GM06990 (cell line): ENCODE measurements at regions not wholly inside any gene's neighbourhood (a gene's known extent, or its start where the extent isn't known, plus 50 kb on each side); places are given as distances from the start of the nearest gene placed in this dataset.

ENCODE experiments used
- DNase-seq: peaks from one replicate; pipeline ENCODE4 v3.0.0-alpha.2; 2011; ENCODE audit not compliant: insufficient read length; ENCODE audit errors: extremely low read depth
- H3K27me3 ChIP-seq: replicated peaks from 2 replicates; pipeline ENCODE4 v1.6.0; 2011; ENCODE audit warnings: low read length; ENCODE audit not compliant: control insufficient read depth, insufficient read depth
- H3K36me3 ChIP-seq: 2 replicates; pipeline ENCODE4 v1.5.1; 2011; ENCODE audit warnings: low read length; ENCODE audit not compliant: control insufficient read depth, insufficient read depth
- H3K4me3 ChIP-seq: replicated peaks from 2 replicates; pipeline ENCODE4 v1.5.1; 2011; ENCODE audit warnings: low read depth, mild to moderate bottlenecking, control low read depth, low read length
- TF ChIP-seq, protein P1 (sequence below): IDR thresholded peaks from 2 replicates; pipeline ENCODE4 v1.5.1; 2011; ENCODE audit warnings: low read length, control low read depth, mild to moderate bottlenecking, inconsistent platforms; ENCODE audit not compliant: insufficient read depth, poor library complexity, severe bottlenecking

GRCh38 chr14:71600309-71600708 lies 331.9 kb upstream of the RGS6 start:
- H3K27me3 ChIP-seq: no peaks in the 10 kb centered on the region
- H3K36me3 ChIP-seq: no peaks in the 10 kb centered on the region; the same call in 1 of the 2 replicates
- no peak overlapping the region for H3K4me3 ChIP-seq
- TF ChIP-seq, protein P1, sequence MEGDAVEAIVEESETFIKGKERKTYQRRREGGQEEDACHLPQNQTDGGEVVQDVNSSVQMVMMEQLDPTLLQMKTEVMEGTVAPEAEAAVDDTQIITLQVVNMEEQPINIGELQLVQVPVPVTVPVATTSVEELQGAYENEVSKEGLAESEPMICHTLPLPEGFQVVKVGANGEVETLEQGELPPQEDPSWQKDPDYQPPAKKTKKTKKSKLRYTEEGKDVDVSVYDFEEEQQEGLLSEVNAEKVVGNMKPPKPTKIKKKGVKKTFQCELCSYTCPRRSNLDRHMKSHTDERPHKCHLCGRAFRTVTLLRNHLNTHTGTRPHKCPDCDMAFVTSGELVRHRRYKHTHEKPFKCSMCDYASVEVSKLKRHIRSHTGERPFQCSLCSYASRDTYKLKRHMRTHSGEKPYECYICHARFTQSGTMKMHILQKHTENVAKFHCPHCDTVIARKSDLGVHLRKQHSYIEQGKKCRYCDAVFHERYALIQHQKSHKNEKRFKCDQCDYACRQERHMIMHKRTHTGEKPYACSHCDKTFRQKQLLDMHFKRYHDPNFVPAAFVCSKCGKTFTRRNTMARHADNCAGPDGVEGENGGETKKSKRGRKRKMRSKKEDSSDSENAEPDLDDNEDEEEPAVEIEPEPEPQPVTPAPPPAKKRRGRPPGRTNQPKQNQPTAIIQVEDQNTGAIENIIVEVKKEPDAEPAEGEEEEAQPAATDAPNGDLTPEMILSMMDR: no peak
- DNase-seq: no peak

DNA sequence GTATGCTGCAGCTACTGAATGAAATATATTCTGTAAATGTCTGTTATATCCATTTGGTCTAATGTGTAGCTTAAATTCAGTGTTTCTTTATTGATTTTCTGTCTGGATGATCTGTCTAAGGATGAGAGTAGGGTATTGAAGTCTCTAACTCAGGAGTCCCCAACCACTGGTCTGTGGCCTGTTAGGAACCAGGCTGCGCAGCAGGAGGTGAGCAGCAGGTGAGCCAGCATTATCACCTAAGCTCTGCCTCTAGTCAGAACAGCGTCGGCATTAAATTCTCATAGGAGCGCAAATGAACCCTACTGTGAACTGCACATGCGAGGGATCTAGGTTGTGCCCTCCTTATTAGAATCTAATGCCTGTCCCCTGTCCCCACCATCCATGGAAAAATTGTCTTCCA lies 329.7 kb upstream of the RGS6 start:
- Histone ChIP-seq H3K36me3 (no peaks in the 10 kb centered on the region), H3K4me3 (no peak overlapping the region), H3K27me3 (no peaks in the 10 kb centered on the region)
- TF ChIP-seq, protein P1: no peak
- DNase-seq: no peak

DNA sequence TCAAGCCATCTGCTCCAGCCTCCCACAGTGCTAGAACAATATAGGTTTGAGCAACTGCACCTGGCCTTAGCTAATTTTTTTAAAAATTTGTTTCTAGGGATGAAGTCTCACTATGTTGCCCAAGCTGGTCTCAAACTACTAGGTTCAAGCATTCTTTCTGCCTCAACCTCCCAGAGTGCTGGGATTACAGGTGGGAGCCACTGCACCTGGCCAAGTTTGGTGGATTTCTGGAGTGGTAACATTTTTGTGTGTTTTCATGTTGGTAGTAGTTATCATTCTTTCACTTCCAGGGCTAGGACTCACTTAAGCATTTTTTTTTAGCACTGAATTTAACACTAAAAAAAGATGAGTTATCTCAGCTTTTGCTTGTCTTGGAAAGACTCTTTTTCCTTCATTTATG lies 328.0 kb upstream of the RGS6 start:
- DNase-seq: no peak
- no peaks in the 10 kb centered on the region for H3K27me3 ChIP-seq
- TF ChIP-seq, protein P1: no peak
- no peak overlapping the region for H3K4me3 ChIP-seq
- no peaks in the 10 kb centered on the region for H3K36me3 ChIP-seq

DNA sequence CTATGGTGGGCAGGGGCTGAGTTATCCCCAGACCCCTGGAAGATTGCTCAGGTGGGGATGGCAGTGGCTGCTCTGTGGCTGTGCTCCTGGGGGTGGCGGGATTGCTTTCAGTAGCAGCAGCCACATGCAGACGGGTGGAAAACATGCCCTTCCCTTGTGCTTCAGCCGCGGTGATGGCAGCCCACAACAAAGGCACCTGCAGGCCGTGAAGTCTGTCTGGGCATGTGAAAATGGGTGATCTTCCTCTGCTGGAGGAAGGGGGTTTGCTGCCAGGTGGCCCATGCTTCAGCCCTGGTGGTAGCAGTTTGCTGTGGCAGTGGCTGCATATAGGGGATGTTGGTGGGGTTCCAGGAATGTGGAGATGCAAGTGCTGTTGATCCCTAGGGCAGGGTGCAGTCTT lies 326.2 kb upstream of the RGS6 start:
- DNase-seq: no peak
- TF ChIP-seq, protein P1: no peak
- Histone ChIP-seq H3K27me3 (no peaks in the 10 kb centered on the region), H3K36me3 (no peaks in the 10 kb centered on the region), H3K4me3 (no peak overlapping the region)

GRCh38 chr14:71606575-71606974 lies 325.7 kb upstream of the RGS6 start:
- no peaks in the 10 kb centered on the region for H3K27me3 ChIP-seq
- H3K36me3 ChIP-seq: no peaks in the 10 kb centered on the region
- DNase-seq: no peak
- TF ChIP-seq, protein P1: no peak
- no peak overlapping the region for H3K4me3 ChIP-seq

GRCh38 chr14:71607056-71607455 lies 325.2 kb upstream of the RGS6 start:
- TF ChIP-seq, protein P1: no peak
- no peaks in the 10 kb centered on the region for H3K36me3 ChIP-seq
- no peak overlapping the region for H3K4me3 ChIP-seq
- DNase-seq: no peak
- H3K27me3 ChIP-seq: no peaks in the 10 kb centered on the region
